ENCODE measurements at regions not wholly inside any gene's neighbourhood (a gene's known extent, or its start where the extent isn't known, plus 50 kb on each side); places are given as distances from the start of the nearest gene placed in this dataset.

DNA sequence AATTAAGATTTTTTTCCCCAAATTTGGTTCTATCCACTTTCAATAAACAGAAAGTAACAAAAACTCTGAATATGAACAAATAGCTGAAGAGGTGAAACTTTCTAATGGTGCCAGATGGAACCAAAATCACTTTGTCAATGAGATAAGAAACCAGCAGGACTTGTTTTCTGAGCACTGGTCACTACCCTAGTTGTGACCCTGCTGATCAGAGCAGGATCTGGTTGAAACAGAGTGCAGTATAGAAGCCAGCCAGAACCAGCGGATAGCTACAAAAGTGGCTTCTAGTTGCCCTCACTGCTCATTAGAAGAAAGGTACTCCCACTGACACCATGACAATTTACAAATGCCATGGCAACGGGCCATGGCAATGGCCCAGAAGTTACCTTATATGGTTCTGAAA lies 158.3 kb upstream of the PIEZO2 start:
- Histone ChIP-seq H3K4me3 (no peak overlapping the region), H3K9me3 (peaks cover 0 to 8% (median 3%) of the 10 kb centered on the region in 8 donors), H3K36me3 (no peaks in the 10 kb centered on the region), H3K27ac (no peak overlapping the region), H3K4me1 (no peaks in the 10 kb centered on the region), H3K27me3 (replicated peaks in 1 of 7) (no peaks in the 10 kb centered on the region)
- intact Hi-C loops (cut with DNase I; ENCODE audit: low total_unique reads) = no loop called here
- TF ChIP-seq POLR2AphosphoS5 (IDR thresholded peaks at IDR 0.05) (no peak), POLR2A (IDR thresholded peaks at IDR 0.05) (no peak)
- TF ChIP-seq, protein P1, sequence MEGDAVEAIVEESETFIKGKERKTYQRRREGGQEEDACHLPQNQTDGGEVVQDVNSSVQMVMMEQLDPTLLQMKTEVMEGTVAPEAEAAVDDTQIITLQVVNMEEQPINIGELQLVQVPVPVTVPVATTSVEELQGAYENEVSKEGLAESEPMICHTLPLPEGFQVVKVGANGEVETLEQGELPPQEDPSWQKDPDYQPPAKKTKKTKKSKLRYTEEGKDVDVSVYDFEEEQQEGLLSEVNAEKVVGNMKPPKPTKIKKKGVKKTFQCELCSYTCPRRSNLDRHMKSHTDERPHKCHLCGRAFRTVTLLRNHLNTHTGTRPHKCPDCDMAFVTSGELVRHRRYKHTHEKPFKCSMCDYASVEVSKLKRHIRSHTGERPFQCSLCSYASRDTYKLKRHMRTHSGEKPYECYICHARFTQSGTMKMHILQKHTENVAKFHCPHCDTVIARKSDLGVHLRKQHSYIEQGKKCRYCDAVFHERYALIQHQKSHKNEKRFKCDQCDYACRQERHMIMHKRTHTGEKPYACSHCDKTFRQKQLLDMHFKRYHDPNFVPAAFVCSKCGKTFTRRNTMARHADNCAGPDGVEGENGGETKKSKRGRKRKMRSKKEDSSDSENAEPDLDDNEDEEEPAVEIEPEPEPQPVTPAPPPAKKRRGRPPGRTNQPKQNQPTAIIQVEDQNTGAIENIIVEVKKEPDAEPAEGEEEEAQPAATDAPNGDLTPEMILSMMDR (IDR thresholded peaks at IDR 0.05 in 8 of 11, conservative IDR thresholded peaks at IDR 0.05 in 3 of 11) = no peak
- DNase-seq = no peak
- WGBS, 5 donors = 74 to 92% (median 87%) methylated on average over 2 of the region's 2 CpGs

DNA sequence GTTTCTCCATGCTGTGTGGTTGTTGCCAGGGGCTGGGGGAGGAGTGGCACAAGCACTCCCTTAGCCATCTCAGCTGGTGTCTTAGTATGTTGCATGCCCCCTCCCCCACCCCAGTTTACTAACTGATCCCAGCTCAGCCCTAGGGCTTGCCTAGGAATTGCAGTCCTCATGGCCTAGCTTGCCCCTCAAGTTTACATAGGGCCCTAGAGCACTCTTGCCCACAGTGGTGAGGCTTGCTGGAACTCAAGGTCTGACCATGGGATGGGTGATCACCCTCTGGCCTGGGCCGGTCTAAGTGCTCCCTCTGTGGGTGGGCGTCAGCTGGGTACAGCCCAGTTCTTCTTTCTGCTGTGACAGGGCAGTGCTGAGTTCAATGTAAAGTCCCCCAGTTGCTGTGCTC lies 156.1 kb upstream of the PIEZO2 start:
- no peak overlapping the region for H3K4me3 ChIP-seq
- 74 to 97% (median 89%) methylated on average over 2 of the region's 2 CpGs; no CpG with 5 or more reads in 1 of the 5 donors for WGBS, 5 donors

DNA sequence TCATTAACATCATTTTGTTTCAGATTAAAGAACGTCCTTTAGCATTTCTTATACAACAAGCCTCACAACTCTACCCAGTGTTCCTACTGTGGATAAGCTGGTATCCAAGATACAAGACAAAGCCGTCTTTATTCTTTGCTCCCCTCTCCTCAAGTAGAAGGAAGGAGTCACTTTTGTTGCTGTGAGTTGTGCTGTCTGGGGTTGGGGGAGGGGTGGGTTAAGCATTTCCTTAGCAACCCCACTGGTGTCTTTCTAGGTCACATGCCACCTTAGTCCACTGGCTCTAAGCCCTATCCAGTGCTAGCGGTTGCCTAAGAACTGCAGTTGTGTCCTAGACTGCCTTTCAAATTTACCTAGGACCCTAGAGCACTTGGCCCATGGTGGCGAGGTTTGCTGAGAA lies 155.6 kb upstream of the PIEZO2 start:
- H3K4me1 ChIP-seq = no peaks in the 10 kb centered on the region
- TF ChIP-seq, protein P1 (IDR thresholded peaks at IDR 0.05 in 8 of 11, conservative IDR thresholded peaks at IDR 0.05 in 3 of 11) = no peak
- TF ChIP-seq POLR2AphosphoS5 (IDR thresholded peaks at IDR 0.05) (no peak), POLR2A (IDR thresholded peaks at IDR 0.05) (no peak)
- no peak overlapping the region for H3K27ac ChIP-seq
- DNase-seq = no peak
- no peak overlapping the region for H3K4me3 ChIP-seq
- H3K9me3 ChIP-seq = peaks cover 3 to 28% (median 21%) of the 10 kb centered on the region in 8 donors
- 83 to 96% (median 87%) methylated on average over 4 of the region's 4 CpGs for WGBS, 5 donors
- H3K27me3 ChIP-seq (replicated peaks in 1 of 7) = no peaks in the 10 kb centered on the region
- intact Hi-C loops (cut with DNase I; ENCODE audit: low total_unique reads) = no loop called here
- no peaks in the 10 kb centered on the region for H3K36me3 ChIP-seq

More for the DNA sequence above, 156.1 kb upstream of the PIEZO2 start:
- DNase-seq = no peak
- Histone ChIP-seq H3K27ac (no peak overlapping the region), H3K4me1 (no peaks in the 10 kb centered on the region), H3K36me3 (no peaks in the 10 kb centered on the region), H3K27me3 (replicated peaks in 1 of 7) (no peaks in the 10 kb centered on the region), H3K9me3 (peaks cover 3 to 23% (median 16%) of the 10 kb centered on the region in 8 donors)
- intact Hi-C loops (cut with DNase I; ENCODE audit: low total_unique reads) = no loop called here
- TF ChIP-seq POLR2AphosphoS5 (IDR thresholded peaks at IDR 0.05) (no peak), POLR2A (IDR thresholded peaks at IDR 0.05) (no peak)
- TF ChIP-seq, protein P1 (IDR thresholded peaks at IDR 0.05 in 8 of 11, conservative IDR thresholded peaks at IDR 0.05 in 3 of 11) = no peak

DNA sequence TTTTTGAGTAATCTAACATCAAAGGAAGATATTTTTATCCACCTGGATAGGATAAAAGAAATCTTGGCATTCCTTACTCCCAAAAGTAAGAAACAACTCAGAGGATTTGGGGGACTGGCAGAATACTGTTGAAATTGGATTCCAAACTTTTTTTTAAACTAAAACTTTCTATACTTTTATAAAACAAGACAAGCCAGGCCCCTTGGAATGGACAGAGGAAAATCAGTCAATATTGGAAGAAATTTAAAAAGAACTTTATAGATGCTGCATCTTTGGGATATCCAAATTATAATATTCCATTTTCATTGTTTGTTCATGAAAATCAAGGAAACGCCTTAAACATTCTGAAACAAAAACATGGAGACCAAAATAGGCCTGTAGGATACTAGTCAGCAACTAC lies 147.6 kb upstream of the PIEZO2 start:
- TF ChIP-seq POLR2AphosphoS5 (IDR thresholded peaks at IDR 0.05) = no peak
- TF ChIP-seq POLR2A (IDR thresholded peaks at IDR 0.05) = no peak
- TF ChIP-seq, protein P1 (IDR thresholded peaks at IDR 0.05 in 8 of 11, conservative IDR thresholded peaks at IDR 0.05 in 3 of 11) = no peak
- Histone ChIP-seq H3K36me3 (no peaks in the 10 kb centered on the region), H3K9me3 (peaks cover 3 to 25% (median 19%) of the 10 kb centered on the region in 8 donors), H3K27me3 (replicated peaks in 1 of 7) (no peaks in the 10 kb centered on the region), H3K4me3 (no peak overlapping the region), H3K27ac (no peak overlapping the region), H3K4me1 (no peaks in the 10 kb centered on the region)
- WGBS, 5 donors = 38 to 73% (median 69%) methylated on average over 1 of the region's 1 CpG
- intact Hi-C loops (cut with DNase I; ENCODE audit: low total_unique reads) = no loop called here
- DNase-seq = no peak
